ENCODE measurements at regions not wholly inside any gene's neighbourhood (a gene's known extent, or its start where the extent isn't known, plus 50 kb on each side); places are given as distances from the start of the nearest gene placed in this dataset.

DNA sequence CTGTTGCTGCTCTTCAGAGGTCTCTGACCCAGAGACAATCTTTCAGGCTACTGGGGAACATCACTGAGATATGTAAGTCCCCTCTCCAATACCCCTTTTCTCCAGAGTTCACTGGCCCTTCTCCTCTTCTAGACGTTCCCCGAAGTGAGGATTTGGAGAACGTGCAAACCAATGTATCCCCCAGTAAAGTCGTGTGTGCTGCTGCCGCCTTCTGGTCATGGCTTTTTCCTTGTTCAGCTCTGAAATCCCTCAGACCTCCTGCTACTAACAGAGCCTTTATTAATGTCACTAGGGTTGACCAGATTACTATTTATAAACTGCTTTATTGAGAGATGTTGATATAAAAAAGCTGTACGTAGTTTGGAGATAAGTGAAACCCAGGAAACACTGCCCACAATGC, 1028.6 kb downstream of the CDH9 start:
- no peak for TF ChIP-seq CTCF (IDR thresholded peaks at IDR 0.05; ENCODE audit: low read depth, low read length, missing control alignments)
- DNase-seq = no peak
- Histone ChIP-seq H3K36me3 (replicated peaks) (no peaks in the 10 kb centered on the region), H3K27ac (no peak overlapping the region), H3K4me3 (ENCODE audit: low read depth, low read length) (no peak overlapping the region), H3K27me3 (replicated peaks) (no peaks in the 10 kb centered on the region)
- in situ Hi-C loops (cut with HindIII; ENCODE audit: low pct_ligation_motif_present, low sequenced_read_pairs) = no loop called here

DNA sequence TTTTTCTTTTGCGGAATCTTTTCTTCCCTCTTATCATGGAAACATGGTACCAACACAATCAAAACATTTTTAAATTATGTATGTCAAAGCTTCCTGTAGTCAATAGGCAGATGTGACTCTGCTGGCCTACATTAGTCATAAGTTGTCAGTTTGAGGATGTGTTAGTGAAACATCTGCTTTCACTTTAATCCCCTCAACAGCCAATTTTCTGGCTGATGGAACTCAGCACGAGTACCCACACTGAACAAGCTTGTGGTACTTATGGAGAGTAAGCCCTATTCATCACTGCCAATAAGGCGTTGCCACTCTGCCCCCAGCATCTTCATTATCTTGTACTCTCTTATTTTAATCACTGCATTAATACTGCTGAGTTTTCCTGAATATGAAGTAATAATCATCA, 1034.4 kb downstream of the CDH9 start:
- TF ChIP-seq CTCF (IDR thresholded peaks at IDR 0.05; ENCODE audit: low read depth, low read length, missing control alignments) = no peak
- H3K4me3 ChIP-seq (ENCODE audit: low read depth, low read length) = no peak overlapping the region
- H3K27ac ChIP-seq = no peak overlapping the region
- in situ Hi-C loops (cut with HindIII; ENCODE audit: low pct_ligation_motif_present, low sequenced_read_pairs) = no loop called here
- H3K36me3 ChIP-seq (replicated peaks) = no peaks in the 10 kb centered on the region
- no peak for DNase-seq
- no peaks in the 10 kb centered on the region for H3K27me3 ChIP-seq (replicated peaks)

DNA sequence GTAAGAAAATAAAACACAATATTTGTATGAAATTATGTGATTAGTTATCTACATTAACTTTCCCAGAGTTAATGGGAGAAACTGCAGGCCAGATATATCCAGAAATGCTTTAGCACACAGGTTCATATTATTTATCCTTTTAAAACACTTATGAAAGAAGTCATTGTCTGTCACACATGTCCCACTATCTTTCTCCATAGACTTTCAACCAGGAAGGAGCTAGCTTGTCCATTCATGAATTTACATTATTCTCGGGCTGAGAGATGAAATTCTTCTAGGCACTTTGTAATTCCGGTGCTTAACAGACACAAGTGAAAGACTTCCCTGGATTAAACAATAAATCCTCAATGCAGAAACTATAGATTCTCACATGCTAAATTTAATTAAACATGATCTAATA, 1043.2 kb downstream of the CDH9 start:
- no peak for DNase-seq
- TF ChIP-seq CTCF (IDR thresholded peaks at IDR 0.05; ENCODE audit: low read depth, low read length, missing control alignments) = no peak
- in situ Hi-C loops (cut with HindIII; ENCODE audit: low pct_ligation_motif_present, low sequenced_read_pairs) = no loop called here

GRCh38 chr5:25993701-25994100, 1044.7 kb downstream of the CDH9 start:
- Histone ChIP-seq H3K36me3 (replicated peaks) (no peaks in the 10 kb centered on the region), H3K4me3 (ENCODE audit: low read depth, low read length) (no peak overlapping the region), H3K27ac (no peak overlapping the region), H3K27me3 (replicated peaks) (no peaks in the 10 kb centered on the region)
- TF ChIP-seq CTCF (IDR thresholded peaks at IDR 0.05; ENCODE audit: low read depth, low read length, missing control alignments) = no peak
- no peak for DNase-seq
- in situ Hi-C loops (cut with HindIII; ENCODE audit: low pct_ligation_motif_present, low sequenced_read_pairs) = no loop called here

More for the DNA sequence above, 1043.2 kb downstream of the CDH9 start:
- no peak overlapping the region for H3K27ac ChIP-seq
- no peak overlapping the region for H3K4me3 ChIP-seq (ENCODE audit: low read depth, low read length)
- H3K27me3 ChIP-seq (replicated peaks) = no peaks in the 10 kb centered on the region
- H3K36me3 ChIP-seq (replicated peaks) = no peaks in the 10 kb centered on the region

GRCh38 chr5:25991639-25992038, 1046.7 kb downstream of the CDH9 start:
- no peak for TF ChIP-seq CTCF (IDR thresholded peaks at IDR 0.05; ENCODE audit: low read depth, low read length, missing control alignments)
- no peaks in the 10 kb centered on the region for H3K36me3 ChIP-seq (replicated peaks)
- H3K4me3 ChIP-seq (ENCODE audit: low read depth, low read length) = no peak overlapping the region
- no peaks in the 10 kb centered on the region for H3K27me3 ChIP-seq (replicated peaks)
- no peak for DNase-seq
- in situ Hi-C loops (cut with HindIII; ENCODE audit: low pct_ligation_motif_present, low sequenced_read_pairs) = no loop called here
- H3K27ac ChIP-seq = no peak overlapping the region

DNA sequence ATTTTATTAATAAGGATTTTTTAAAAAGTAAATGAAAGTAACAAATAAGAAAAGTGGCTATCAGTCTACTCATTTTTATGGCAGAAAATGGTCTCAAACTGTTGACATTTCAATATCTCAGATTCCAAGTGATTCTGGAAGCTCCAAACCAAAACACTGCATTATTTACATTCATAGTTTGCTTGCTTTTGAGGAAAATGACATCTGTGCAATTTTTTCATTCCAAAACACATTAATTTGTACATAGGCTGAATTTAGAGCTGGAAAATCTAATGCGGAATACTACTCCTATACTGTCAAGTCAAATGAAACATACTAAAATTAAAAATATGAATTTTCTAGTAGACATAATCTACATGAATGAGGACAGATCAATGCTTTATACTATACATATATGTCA, 1047.6 kb downstream of the CDH9 start:
- Histone ChIP-seq H3K27me3 (replicated peaks) (no peaks in the 10 kb centered on the region), H3K36me3 (replicated peaks) (no peaks in the 10 kb centered on the region), H3K4me3 (ENCODE audit: low read depth, low read length) (no peak overlapping the region), H3K27ac (no peak overlapping the region)
- DNase-seq = no peak
- in situ Hi-C loops (cut with HindIII; ENCODE audit: low pct_ligation_motif_present, low sequenced_read_pairs) = no loop called here
- no peak for TF ChIP-seq CTCF (IDR thresholded peaks at IDR 0.05; ENCODE audit: low read depth, low read length, missing control alignments)

All from brain microvascular endothelial cell (primary cell).